ENCODE measurements at regions not wholly inside any gene's neighbourhood (a gene's known extent, or its start where the extent isn't known, plus 50 kb on each side); places are given as distances from the start of the nearest gene placed in this dataset.

- DNase-seq (ENCODE audit: low spot score), result no peak
Observed at GRCh38 chr2:14189929-14190328, 442.6 kb upstream of the LRATD1 start.

- DNase-seq (ENCODE audit: low spot score), result no peak
Observed at GRCh38 chr2:14194233-14194632, 438.3 kb upstream of the LRATD1 start.

- DNase-seq (ENCODE audit: low spot score), result no peak
Observed at GRCh38 chr2:14197293-14197692, 435.2 kb upstream of the LRATD1 start.

- no peak for DNase-seq (ENCODE audit: low spot score)
Observed at GRCh38 chr2:14199040-14199439, 433.5 kb upstream of the LRATD1 start.

GRCh38 chr2:14219306-14219705 is 413.2 kb upstream of the LRATD1 start:
- no peak for DNase-seq (ENCODE audit: low spot score)

- no peak for DNase-seq (ENCODE audit: low spot score)
Observed at GRCh38 chr2:14220101-14220500, 412.4 kb upstream of the LRATD1 start.

GRCh38 chr2:14221466-14221865 is 411.1 kb upstream of the LRATD1 start:
- DNase-seq (ENCODE audit: low spot score), result no peak

GRCh38 chr2:14223576-14223975 is 408.9 kb upstream of the LRATD1 start:
- no peak for DNase-seq (ENCODE audit: low spot score)

GRCh38 chr2:14231391-14231898 is 401.1 kb upstream of the LRATD1 start:
- DNase-seq (ENCODE audit: low spot score), result no peak

- no peak for DNase-seq (ENCODE audit: low spot score)
Observed at GRCh38 chr2:14232217-14232616, 400.3 kb upstream of the LRATD1 start.

GRCh38 chr2:14234911-14235310 is 397.6 kb upstream of the LRATD1 start:
- DNase-seq (ENCODE audit: low spot score), result no peak

GRCh38 chr2:14235667-14236066 is 396.9 kb upstream of the LRATD1 start:
- DNase-seq (ENCODE audit: low spot score), result no peak

GRCh38 chr2:14237902-14238301 is 394.6 kb upstream of the LRATD1 start:
- no peak for DNase-seq (ENCODE audit: low spot score)

- no peak for DNase-seq (ENCODE audit: low spot score)
Observed at GRCh38 chr2:14239605-14240004, 392.9 kb upstream of the LRATD1 start.

- DNase-seq (ENCODE audit: low spot score), result no peak
Observed at GRCh38 chr2:14240868-14241267, 391.6 kb upstream of the LRATD1 start.

- DNase-seq (ENCODE audit: low spot score), result no peak
Observed at GRCh38 chr2:14245901-14246300, 386.6 kb upstream of the LRATD1 start.

- DNase-seq (ENCODE audit: low spot score), result no peak
Observed at GRCh38 chr2:14255135-14255820, 377.2 kb upstream of the LRATD1 start.

GRCh38 chr2:14256890-14257289 is 375.6 kb upstream of the LRATD1 start:
- no peak for DNase-seq (ENCODE audit: low spot score)

GRCh38 chr2:14257801-14258507 is 374.6 kb upstream of the LRATD1 start:
- DNase-seq (ENCODE audit: low spot score), result no peak

GRCh38 chr2:14261771-14262170 is 370.7 kb upstream of the LRATD1 start:
- DNase-seq (ENCODE audit: low spot score), result no peak

- no peak for DNase-seq (ENCODE audit: low spot score)
Observed at GRCh38 chr2:14263053-14263452, 369.5 kb upstream of the LRATD1 start.

- no peak for DNase-seq (ENCODE audit: low spot score)
Observed at GRCh38 chr2:14270036-14270582, 362.4 kb upstream of the LRATD1 start.

- no peak for DNase-seq (ENCODE audit: low spot score)
Observed at GRCh38 chr2:14272396-14273075, 360.0 kb upstream of the LRATD1 start.

Data from D341Med (cell line).